Nephron (organoid): ENCODE measurements at regions not wholly inside any gene's neighbourhood (a gene's known extent, or its start where the extent isn't known, plus 50 kb on each side); places are given as distances from the start of the nearest gene placed in this dataset.
"Not testable (repeated sequence)": the region's sequence is repeated elsewhere in the genome, so short reads cannot be mapped to it uniquely, and the experiment has no call there.

Experiments
- H3K27ac Mint-ChIP-seq, 3 experiments: 2 replicates each; pipeline ENCODE4 v1.8.0; 2020; ENCODE audit warnings: mixed read lengths in 3 of 3, mild to moderate bottlenecking in 2 of 3, moderate library complexity in 1 of 3
- H3K27me3 Mint-ChIP-seq: 2 replicates; pipeline ENCODE4 v1.8.0; 2021; ENCODE audit warnings: low read depth, mild to moderate bottlenecking, moderate library complexity, mixed read lengths
- H3K36me3 Mint-ChIP-seq: 2 replicates; pipeline ENCODE4 v1.8.0; 2020; ENCODE audit warnings: low read depth, mixed read lengths
- H3K4me1 Mint-ChIP-seq: 2 replicates; pipeline ENCODE4 v1.8.0; 2020; ENCODE audit warnings: mixed read lengths
- H3K4me3 Mint-ChIP-seq, 3 experiments: 2 replicates each; pipeline ENCODE4 v1.8.0; 2020; ENCODE audit warnings: mild to moderate bottlenecking in 3 of 3, mixed read lengths in 3 of 3, moderate library complexity in 2 of 3
- H3K9me3 Mint-ChIP-seq: 2 replicates; pipeline ENCODE4 v1.8.0; 2020; ENCODE audit warnings: mixed read lengths
- TF ChIP-seq, protein P1 (sequence below), 3 experiments: fragments of 200-600 bp; sonication (generic); IDR thresholded peaks; one replicate each; pipeline ENCODE4 v1.5.0; 2021; ENCODE audit warnings: antibody characterized with exemption in 3 of 3; ENCODE audit not compliant: unreplicated experiment in 3 of 3

DNA sequence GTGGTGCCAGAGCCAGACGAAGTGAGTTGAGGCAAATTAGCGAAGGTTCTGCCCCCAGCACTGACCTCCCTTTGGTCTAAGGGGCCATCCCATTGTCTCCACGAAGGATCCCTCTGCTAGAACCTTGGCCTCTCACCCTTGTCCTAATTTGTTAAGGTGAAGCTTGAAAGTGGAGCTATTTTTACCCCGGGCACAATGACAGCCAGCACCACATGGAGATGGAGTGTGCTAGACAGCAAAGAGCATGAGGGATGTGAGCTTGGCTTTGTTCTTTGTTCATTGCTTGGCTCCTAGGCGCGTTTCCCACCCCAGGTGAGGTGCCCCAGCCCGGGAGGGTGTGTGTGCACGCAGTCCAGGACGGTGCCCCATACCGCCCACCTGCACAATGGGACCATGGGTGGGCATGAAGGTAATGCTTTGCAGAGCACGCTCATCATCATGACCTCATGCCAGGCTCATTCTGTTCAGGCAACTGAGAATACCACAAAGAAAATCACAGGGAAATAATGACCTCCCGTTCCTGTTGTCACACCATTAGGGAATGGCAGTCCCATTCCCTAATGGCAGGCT lies 361.0 kb upstream of the FZD8 start:
- H3K36me3 Mint-ChIP-seq = no peaks in the 10 kb centered on the region
- TF ChIP-seq, protein P1, sequence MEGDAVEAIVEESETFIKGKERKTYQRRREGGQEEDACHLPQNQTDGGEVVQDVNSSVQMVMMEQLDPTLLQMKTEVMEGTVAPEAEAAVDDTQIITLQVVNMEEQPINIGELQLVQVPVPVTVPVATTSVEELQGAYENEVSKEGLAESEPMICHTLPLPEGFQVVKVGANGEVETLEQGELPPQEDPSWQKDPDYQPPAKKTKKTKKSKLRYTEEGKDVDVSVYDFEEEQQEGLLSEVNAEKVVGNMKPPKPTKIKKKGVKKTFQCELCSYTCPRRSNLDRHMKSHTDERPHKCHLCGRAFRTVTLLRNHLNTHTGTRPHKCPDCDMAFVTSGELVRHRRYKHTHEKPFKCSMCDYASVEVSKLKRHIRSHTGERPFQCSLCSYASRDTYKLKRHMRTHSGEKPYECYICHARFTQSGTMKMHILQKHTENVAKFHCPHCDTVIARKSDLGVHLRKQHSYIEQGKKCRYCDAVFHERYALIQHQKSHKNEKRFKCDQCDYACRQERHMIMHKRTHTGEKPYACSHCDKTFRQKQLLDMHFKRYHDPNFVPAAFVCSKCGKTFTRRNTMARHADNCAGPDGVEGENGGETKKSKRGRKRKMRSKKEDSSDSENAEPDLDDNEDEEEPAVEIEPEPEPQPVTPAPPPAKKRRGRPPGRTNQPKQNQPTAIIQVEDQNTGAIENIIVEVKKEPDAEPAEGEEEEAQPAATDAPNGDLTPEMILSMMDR (IDR thresholded peaks at IDR 0.05; ENCODE audit: unreplicated experiment in 3 of 3) = no peak

DNA sequence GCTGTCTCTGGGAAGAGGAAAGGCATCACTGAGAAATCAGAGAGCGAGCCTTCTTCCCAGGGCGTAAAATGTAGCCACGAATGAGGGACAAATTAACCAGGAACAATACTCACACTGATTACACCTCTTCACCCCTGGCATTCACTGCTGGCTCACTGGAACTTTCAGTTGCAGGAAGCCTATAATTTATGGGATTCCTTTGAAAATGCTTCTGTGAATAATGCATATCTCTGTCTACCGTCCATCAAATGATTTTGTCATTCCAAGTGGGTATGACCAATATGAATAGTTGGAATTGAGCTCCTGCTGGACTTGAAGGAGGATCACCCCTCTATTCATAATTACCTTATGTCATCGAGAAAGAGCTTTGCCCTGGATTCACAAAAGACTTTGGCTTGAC lies 360.3 kb upstream of the FZD8 start:
- H3K36me3 Mint-ChIP-seq = no peaks in the 10 kb centered on the region
- TF ChIP-seq, protein P1 (IDR thresholded peaks at IDR 0.05; ENCODE audit: unreplicated experiment in 3 of 3) = no peak
- no peaks in the 10 kb centered on the region for H3K27me3 Mint-ChIP-seq
- no peak overlapping the region for H3K4me3 Mint-ChIP-seq
- peaks cover 8% of the 10 kb centered on the region for H3K9me3 Mint-ChIP-seq
- H3K4me1 Mint-ChIP-seq = no peaks in the 10 kb centered on the region
- no peak overlapping the region for H3K27ac Mint-ChIP-seq

More for the DNA sequence above, 361.0 kb upstream of the FZD8 start:
- no peak overlapping the region for H3K4me3 Mint-ChIP-seq
- no peaks in the 10 kb centered on the region for H3K4me1 Mint-ChIP-seq
- H3K27ac Mint-ChIP-seq = no peak overlapping the region
- peaks cover 11% of the 10 kb centered on the region for H3K9me3 Mint-ChIP-seq
- H3K27me3 Mint-ChIP-seq = no peaks in the 10 kb centered on the region

DNA sequence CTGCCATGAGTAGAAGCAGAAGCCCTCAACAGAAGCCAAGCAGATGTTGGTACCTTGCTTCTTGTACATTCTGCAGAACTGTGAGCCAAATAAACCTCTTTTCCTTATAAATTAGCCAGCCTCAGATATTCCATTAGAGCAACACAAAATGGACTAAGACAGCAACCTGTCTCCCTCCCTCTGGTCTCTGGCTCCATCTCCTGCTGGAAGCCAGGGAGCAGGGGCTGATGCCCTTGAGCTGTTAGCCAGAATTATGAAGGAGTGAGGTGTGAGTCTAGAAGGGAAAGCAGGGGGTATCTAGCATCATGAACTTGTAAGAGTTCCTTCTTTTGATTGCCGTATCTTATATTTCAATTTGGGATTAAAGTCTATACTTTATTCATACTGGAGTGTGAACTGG lies 358.7 kb upstream of the FZD8 start:
- H3K27ac Mint-ChIP-seq, H3K4me3 Mint-ChIP-seq, H3K36me3 Mint-ChIP-seq, H3K27me3 Mint-ChIP-seq, H3K9me3 Mint-ChIP-seq, H3K4me1 Mint-ChIP-seq: not testable (repeated sequence)

DNA sequence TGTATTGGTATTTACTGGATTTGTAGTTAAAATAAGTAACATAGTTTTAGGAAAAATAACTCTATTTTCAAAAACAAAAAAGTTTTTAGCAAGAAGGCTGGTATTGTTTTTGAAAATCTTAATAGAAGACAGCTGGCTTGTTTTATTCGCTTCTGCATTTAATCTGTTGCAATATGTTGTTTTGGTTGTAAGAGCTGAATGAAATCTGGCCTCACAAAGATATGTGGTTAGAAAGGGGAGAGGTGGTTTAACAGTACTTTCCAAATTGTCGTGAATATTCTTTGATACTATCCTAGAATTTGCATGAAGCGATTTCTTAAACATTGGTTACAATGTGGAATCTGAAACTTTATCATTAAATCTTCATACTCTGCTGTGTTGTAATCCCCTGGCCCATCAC lies 355.9 kb upstream of the FZD8 start:
- peaks cover 5% of the 10 kb centered on the region for H3K9me3 Mint-ChIP-seq
- H3K27me3 Mint-ChIP-seq = peaks cover 9% of the 10 kb centered on the region
- H3K27ac Mint-ChIP-seq = no peak overlapping the region
- peaks cover 11% of the 10 kb centered on the region for H3K4me1 Mint-ChIP-seq
- no peak overlapping the region for H3K4me3 Mint-ChIP-seq
- TF ChIP-seq, protein P1 (IDR thresholded peaks at IDR 0.05; ENCODE audit: unreplicated experiment in 3 of 3) = no peak
- H3K36me3 Mint-ChIP-seq = no peaks in the 10 kb centered on the region

DNA sequence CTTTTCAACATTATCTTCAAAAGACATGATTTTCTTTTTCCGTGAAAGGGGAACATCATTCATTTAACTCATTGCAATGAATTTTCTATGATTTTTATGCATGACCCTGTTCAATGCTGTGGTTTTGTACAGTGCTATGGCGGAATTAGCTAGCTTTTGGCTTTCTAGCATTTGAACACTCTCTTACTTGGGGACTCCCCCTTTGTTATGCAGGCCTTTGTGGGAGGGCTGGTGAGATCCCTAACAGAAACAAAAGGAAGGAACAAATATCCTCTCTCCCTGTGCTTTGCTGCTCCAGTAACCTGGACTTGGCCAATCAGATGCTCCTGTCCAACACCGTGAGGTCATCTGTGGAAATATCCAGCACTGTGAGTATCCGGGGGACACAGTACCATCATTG lies 353.4 kb upstream of the FZD8 start:
- TF ChIP-seq, protein P1 (IDR thresholded peaks at IDR 0.05; ENCODE audit: unreplicated experiment in 3 of 3) = no peak
- H3K9me3 Mint-ChIP-seq = peaks cover 2% of the 10 kb centered on the region
- peaks cover 9% of the 10 kb centered on the region for H3K27me3 Mint-ChIP-seq
- H3K4me1 Mint-ChIP-seq = peaks cover 11% of the 10 kb centered on the region
- H3K27ac Mint-ChIP-seq = no peak overlapping the region
- no peak overlapping the region for H3K4me3 Mint-ChIP-seq
- H3K36me3 Mint-ChIP-seq = no peaks in the 10 kb centered on the region

DNA sequence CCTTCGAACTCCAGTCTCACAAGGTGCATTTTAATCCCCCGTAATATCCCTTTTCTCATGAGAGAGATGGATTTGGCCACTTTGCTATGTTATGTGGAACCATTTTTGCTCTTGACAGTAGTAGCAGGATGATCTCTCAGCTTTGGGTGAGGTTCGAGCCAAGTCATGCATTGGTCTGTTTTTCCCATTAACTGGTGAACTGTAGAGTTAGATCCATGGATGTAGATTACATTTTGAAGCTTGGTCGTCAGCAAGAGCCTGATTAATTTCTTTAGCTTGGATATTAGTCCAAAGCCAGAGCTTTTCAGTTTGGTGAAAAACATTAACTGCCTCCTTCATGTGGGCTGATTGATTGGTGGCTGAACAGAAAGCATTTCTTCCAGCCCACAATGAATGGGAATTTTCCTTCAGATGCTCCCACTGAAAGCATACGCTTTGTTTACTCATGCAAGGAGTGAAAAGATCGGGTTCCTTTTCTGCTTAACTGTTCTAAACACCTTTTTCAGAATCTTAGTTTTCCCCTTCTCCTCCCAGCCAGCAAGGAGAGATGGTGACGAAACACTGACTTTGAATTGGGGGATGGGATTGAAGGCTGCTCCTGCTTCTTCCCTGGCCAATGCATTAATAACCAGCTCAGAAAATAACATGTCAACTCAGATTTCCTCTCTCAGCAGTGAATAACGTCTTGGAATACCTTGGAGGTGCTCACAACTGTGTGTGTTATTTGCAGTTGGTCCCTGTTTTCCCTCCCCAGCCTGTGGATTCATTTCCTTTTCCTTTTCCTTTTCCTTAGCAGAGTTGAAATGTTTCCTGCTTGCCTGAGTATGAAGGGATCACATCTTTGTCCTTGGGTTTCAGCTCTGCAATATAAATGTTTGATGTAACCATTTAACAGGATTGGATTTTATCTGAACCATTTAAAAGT lies 351.8 kb upstream of the FZD8 start:
- Mint-ChIP-seq H3K27me3 (peaks cover 9% of the 10 kb centered on the region), H3K4me3 (no peak overlapping the region), H3K27ac (peak overlapping the region in 2 of 3 experiments; percentile 21 to 50), H3K9me3 (peaks cover 7% of the 10 kb centered on the region), H3K36me3 (no peaks in the 10 kb centered on the region), H3K4me1 (peaks cover 11% of the 10 kb centered on the region)
- TF ChIP-seq, protein P1 (IDR thresholded peaks at IDR 0.05; ENCODE audit: unreplicated experiment in 3 of 3) = no peak
